ENCODE measurements at regions not wholly inside any gene's neighbourhood (a gene's known extent, or its start where the extent isn't known, plus 50 kb on each side); places are given as distances from the start of the nearest gene placed in this dataset.

- in situ Hi-C loops (cut with HindIII; ENCODE audit: extremely low pct_ligation_motif_present, low pct_unique_long_range_greater_than_20kb) = no loop called here
- H3K27ac ChIP-seq (ENCODE audit: extremely low read length, insufficient read depth, low read length) = no peak overlapping the region
- peaks cover 84% of the 10 kb centered on the region for H3K9me3 ChIP-seq (ENCODE audit: low read length)
- H3K9ac ChIP-seq (ENCODE audit: insufficient read depth, low read depth, low read length) = no peak overlapping the region
- H3K4me2 ChIP-seq (ENCODE audit: low read depth, low read length) = no peak overlapping the region
- no peaks in the 10 kb centered on the region for H3K4me1 ChIP-seq (ENCODE audit: insufficient read depth, low read length)
- H3K36me3 ChIP-seq (replicated peaks in 1 of 2; ENCODE audit: control insufficient read depth in 1 of 2, insufficient read depth in 2 of 2, low read length in 2 of 2) = no peaks in the 10 kb centered on the region
- no TSS peak for BruUV-seq (replicated peaks)
- no peak for ATAC-seq
- no peak for FAIRE-seq
- ChIA-PET CTCF (ENCODE audit: low intra/inter-chr PET ratio, low total read pairs) (no interaction called here), POLR2A (no interaction called here)
- H4K20me1 ChIP-seq (ENCODE audit: insufficient read depth, low read length) = no peaks in the 10 kb centered on the region
- DNase-seq (ENCODE audit: low spot score) = no peak
- no peaks in the 10 kb centered on the region for H3K79me2 ChIP-seq (ENCODE audit: insufficient read depth, low read length)
- H3K27me3 ChIP-seq (ENCODE audit: control insufficient read depth in 1 of 2, insufficient read depth in 2 of 2, low read length in 2 of 2) = no peaks in the 10 kb centered on the region
- H2AFZ ChIP-seq (ENCODE audit: low read length) = no peak overlapping the region
- TF ChIP-seq IRF9 (CRISPR knock-in tag; IDR thresholded peaks at IDR 0.05; ENCODE audit: borderline replicate concordance) = no peak
- TF ChIP-seq ZNF33A (CRISPR knock-in tag; IDR thresholded peaks at IDR 0.05; ENCODE audit: borderline replicate concordance) = no peak
- no peak for TF ChIP-seq NAIF1 (CRISPR knock-in tag; IDR thresholded peaks at IDR 0.05; ENCODE audit: borderline replicate concordance)
- TF ChIP-seq ZNF143 (CRISPR knock-in tag; IDR thresholded peaks at IDR 0.05) = no peak
- no peak for TF ChIP-seq MIXL1 (CRISPR knock-in tag; IDR thresholded peaks at IDR 0.05)
- no peak overlapping the region for H3K4me3 ChIP-seq (replicated peaks in 1 of 3; ENCODE audit: insufficient read depth in 1 of 3, low read depth in 2 of 3, low read length in 3 of 3)
- intact Hi-C loops (cut with micrococcal nuclease; ENCODE audit: unreplicated experiment) = no loop called here
Measured at GRCh38 chr4:19510993-19511392, 740.7 kb upstream of the SLIT2 start.

- Histone ChIP-seq H3K27ac (ENCODE audit: extremely low read length, insufficient read depth, low read length) (no peak overlapping the region), H3K4me2 (ENCODE audit: low read depth, low read length) (no peak overlapping the region), H3K4me1 (ENCODE audit: insufficient read depth, low read length) (no peaks in the 10 kb centered on the region), H2AFZ (ENCODE audit: low read length) (no peak overlapping the region), H4K20me1 (ENCODE audit: insufficient read depth, low read length) (no peaks in the 10 kb centered on the region), H3K4me3 (replicated peaks in 1 of 3; ENCODE audit: insufficient read depth in 1 of 3, low read depth in 2 of 3, low read length in 3 of 3) (no peak overlapping the region), H3K27me3 (ENCODE audit: control insufficient read depth in 1 of 2, insufficient read depth in 2 of 2, low read length in 2 of 2) (no peaks in the 10 kb centered on the region), H3K9ac (ENCODE audit: insufficient read depth, low read depth, low read length) (no peak overlapping the region), H3K79me2 (ENCODE audit: insufficient read depth, low read length) (no peaks in the 10 kb centered on the region), H3K9me3 (ENCODE audit: low read length) (peaks cover 71% of the 10 kb centered on the region), H3K36me3 (replicated peaks in 1 of 2; ENCODE audit: control insufficient read depth in 1 of 2, insufficient read depth in 2 of 2, low read length in 2 of 2) (no peaks in the 10 kb centered on the region)
- POLR2A ChIA-PET = no interaction called here
- CTCF ChIA-PET (ENCODE audit: low intra/inter-chr PET ratio, low total read pairs) = no interaction called here
- ATAC-seq (no peak), DNase-seq (ENCODE audit: low spot score) (no peak), FAIRE-seq (no peak)
- no TSS peak for BruUV-seq (replicated peaks)
- in situ Hi-C loops (cut with HindIII; ENCODE audit: extremely low pct_ligation_motif_present, low pct_unique_long_range_greater_than_20kb) (no loop called here), intact Hi-C loops (cut with micrococcal nuclease; ENCODE audit: unreplicated experiment) (no loop called here)
- WGBS (ENCODE audit: low lambda C conversion rate) = 31% methylated on average over 4 of the region's 4 CpGs
- no peak for TF ChIP-seq NR3C1 (CRISPR knock-in tag; IDR thresholded peaks at IDR 0.05)
- TF ChIP-seq RFX5 (IDR thresholded peaks at IDR 0.05; ENCODE audit: low read depth, low read length) = no peak
- no peak for TF ChIP-seq HMG20B (CRISPR knock-in tag; conservative IDR thresholded peaks at IDR 0.05)
- TF ChIP-seq ZNF639 (CRISPR knock-in tag; conservative IDR thresholded peaks at IDR 0.05) = no peak
- TF ChIP-seq NR2F1 (CRISPR knock-in tag; IDR thresholded peaks at IDR 0.05) = no peak
- TF ChIP-seq ZNF816 (CRISPR knock-in tag; IDR thresholded peaks at IDR 0.05; ENCODE audit: borderline replicate concordance) = no peak
- no peak for TF ChIP-seq TFDP1 (CRISPR knock-in tag; IDR thresholded peaks at IDR 0.05; ENCODE audit: borderline replicate concordance)
- no peak for TF ChIP-seq ZNF672 (CRISPR knock-in tag; IDR thresholded peaks at IDR 0.05)
- TF ChIP-seq ZNF136 (CRISPR knock-in tag; IDR thresholded peaks at IDR 0.05; ENCODE audit: low read depth) = no peak
- TF ChIP-seq PATZ1 (CRISPR knock-in tag; IDR thresholded peaks at IDR 0.05) = no peak
- TF ChIP-seq CCAR2 (optimal IDR thresholded peaks at IDR 0.05; ENCODE audit: low read depth, low read length) = no peak
Measured at GRCh38 chr4:19508442-19508841, 743.3 kb upstream of the SLIT2 start.

All from HepG2 (cell line).